WTC11 (cell line): ENCODE measurements at regions not wholly inside any gene's neighbourhood (a gene's known extent, or its start where the extent isn't known, plus 50 kb on each side); places are given as distances from the start of the nearest gene placed in this dataset.

Experiments
- ATAC-seq: fragments of 200-7000 bp; cut with Tn5 transposase; 2 replicates; pipeline ENCODE4 v1.10.0; 2021; ENCODE audit warnings: mild to moderate bottlenecking, moderate library complexity
- CTCF ChIA-PET: fragments of 300-600 bp; sonication (Branson Sonifier 250); formaldehyde crosslinking; loops from one replicate; lab custom pipeline; 2021; ENCODE audit warnings: antibody characterized with exemption; lab: Charles Lee
- POLR2A ChIA-PET: fragments of 350-600 bp; sonication (Branson Sonifier 250); formaldehyde crosslinking; loops from one replicate; lab custom pipeline; 2021; ENCODE audit warnings: antibody characterized with exemption; lab: Charles Lee
- DNase-seq: peaks from one replicate; pipeline ENCODE4 v3.0.0; 2021; ENCODE audit warnings: low spot score
- H3K27ac Mint-ChIP-seq: 2 replicates; pipeline ENCODE4 v1.8.0; 2021; ENCODE audit warnings: mixed read lengths
- H3K27me3 Mint-ChIP-seq: 2 replicates; pipeline ENCODE4 v1.8.0; 2021; ENCODE audit warnings: low read depth, mild to moderate bottlenecking, moderate library complexity, mixed read lengths
- H3K36me3 Mint-ChIP-seq: 2 replicates; pipeline ENCODE4 v1.8.0; 2021; ENCODE audit warnings: mixed read lengths
- H3K4me1 Mint-ChIP-seq: 2 replicates; pipeline ENCODE4 v1.8.0; 2022; ENCODE audit warnings: mixed read lengths
- H3K4me3 Mint-ChIP-seq: 2 replicates; pipeline ENCODE4 v1.8.0; 2021; ENCODE audit warnings: mild to moderate bottlenecking, moderate library complexity, mixed read lengths
- H3K9me3 Mint-ChIP-seq: 2 replicates; pipeline ENCODE4 v1.8.0; 2021; ENCODE audit warnings: mixed read lengths
- E2F1 ChIP-seq: sonication (generic); formaldehyde crosslinking; IDR thresholded peaks from 2 replicates; pipeline ENCODE4 v1.8.0; 2022; ENCODE audit warnings: mild to moderate bottlenecking, missing genetic modification reagents
- ERG ChIP-seq: fragments of 250-450 bp; sonication (Bioruptor Pico); IDR thresholded peaks from 2 replicates; pipeline ENCODE4 v1.8.0; 2021; ENCODE audit warnings: mild to moderate bottlenecking
- ETV6 ChIP-seq: sonication (generic); formaldehyde crosslinking; IDR thresholded peaks from 2 replicates; pipeline ENCODE4 v1.8.1; 2022; ENCODE audit warnings: mild to moderate bottlenecking, missing genetic modification reagents
- JAZF1 ChIP-seq: fragments of 250-450 bp; sonication (Bioruptor Pico); IDR thresholded peaks from 2 replicates; pipeline ENCODE4 v1.9.0; 2021; ENCODE audit warnings: moderate library complexity, mild to moderate bottlenecking, inconsistent platforms
- KAT7 ChIP-seq: sonication (generic); formaldehyde crosslinking; IDR thresholded peaks from 2 replicates; pipeline ENCODE4 v1.8.1; 2023; ENCODE audit warnings: missing genetic modification reagents, mild to moderate bottlenecking, borderline replicate concordance
- MYBL2 ChIP-seq: sonication (generic); formaldehyde crosslinking; IDR thresholded peaks from 2 replicates; pipeline ENCODE4 v1.8.1; 2023; ENCODE audit warnings: mild to moderate bottlenecking, moderate library complexity, missing genetic modification reagents
- RORB ChIP-seq: fragments of 250-450 bp; sonication (Bioruptor Pico); IDR thresholded peaks from 2 replicates; pipeline ENCODE4 v1.9.0; 2021; ENCODE audit warnings: mild to moderate bottlenecking
- SOX15 ChIP-seq: fragments of 250-450 bp; sonication (Bioruptor Pico); IDR thresholded peaks from 2 replicates; pipeline ENCODE4 v1.9.0; 2021; ENCODE audit warnings: mild to moderate bottlenecking
- TCF7 ChIP-seq: sonication (generic); formaldehyde crosslinking; IDR thresholded peaks from 2 replicates; pipeline ENCODE4 v1.8.0; 2022; ENCODE audit warnings: mild to moderate bottlenecking, low read depth, missing genetic modification reagents, moderate library complexity
- TEAD4 ChIP-seq: sonication (generic); formaldehyde crosslinking; IDR thresholded peaks from 2 replicates; pipeline ENCODE4 v1.8.0; 2022; ENCODE audit warnings: mild to moderate bottlenecking, missing genetic modification reagents
- TP53 ChIP-seq: sonication (generic); formaldehyde crosslinking; IDR thresholded peaks from 2 replicates; pipeline ENCODE4 v1.8.1; 2023; ENCODE audit warnings: mild to moderate bottlenecking, missing genetic modification reagents
- ZMAT4 ChIP-seq: fragments of 250-450 bp; sonication (Bioruptor Pico); IDR thresholded peaks from 2 replicates; pipeline ENCODE4 v1.9.0; 2021; ENCODE audit warnings: mild to moderate bottlenecking
- ZNF121 ChIP-seq: sonication (generic); formaldehyde crosslinking; IDR thresholded peaks from 2 replicates; pipeline ENCODE4 v1.8.0; 2023; ENCODE audit warnings: missing genetic modification reagents
- ZNF532 ChIP-seq: fragments of 250-450 bp; sonication (Bioruptor Pico); IDR thresholded peaks from 2 replicates; pipeline ENCODE4 v1.9.0; 2021; ENCODE audit warnings: mild to moderate bottlenecking, borderline replicate concordance
- ZNF671 ChIP-seq: fragments of 250-450 bp; sonication (Bioruptor Pico); IDR thresholded peaks from 2 replicates; pipeline ENCODE4 v1.8.0; 2021; ENCODE audit warnings: mild to moderate bottlenecking
- TF ChIP-seq, protein P1 (sequence below): fragments of 250-450 bp; sonication (Bioruptor Pico); IDR thresholded peaks from 2 replicates; pipeline ENCODE4 v2.1.2; 2022; ENCODE audit warnings: mild to moderate bottlenecking, moderate library complexity
- TF ChIP-seq, protein P2 (sequence below): sonication (generic); formaldehyde crosslinking; IDR thresholded peaks from 2 replicates; pipeline ENCODE4 v1.8.1; 2023; ENCODE audit warnings: mild to moderate bottlenecking, missing genetic modification reagents
- TF ChIP-seq, protein P3 (sequence below): fragments of 250-450 bp; sonication (Bioruptor Pico); conservative IDR thresholded peaks from 2 replicates; pipeline ENCODE4 v1.9.0; 2021; ENCODE audit warnings: mild to moderate bottlenecking
- TF ChIP-seq, protein P4 (sequence below): sonication (generic); formaldehyde crosslinking; IDR thresholded peaks from 2 replicates; pipeline ENCODE4 v1.8.0; 2022; ENCODE audit warnings: mild to moderate bottlenecking, missing genetic modification reagents

DNA sequence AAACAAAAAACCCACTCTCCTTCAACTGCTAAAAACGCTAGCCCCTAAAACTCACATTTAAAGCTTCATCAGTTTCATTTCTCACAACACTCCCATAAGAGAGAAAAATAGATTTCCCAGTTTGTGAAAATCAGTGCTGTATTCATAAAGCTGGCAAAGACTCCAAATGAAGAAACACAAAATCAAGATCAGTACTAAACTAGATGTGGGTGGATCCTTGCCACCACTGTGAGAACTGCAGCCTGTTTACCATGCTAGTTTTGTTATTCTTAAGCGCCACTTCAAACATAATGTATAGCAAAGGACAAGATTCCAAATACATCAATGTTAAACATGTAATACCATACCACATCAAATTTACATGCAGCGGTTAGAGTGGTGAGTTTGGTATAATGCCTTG lies 104.5 kb upstream of the CCDC150 start:
- Mint-ChIP-seq H3K27ac (no peak overlapping the region), H3K36me3 (no peaks in the 10 kb centered on the region), H3K9me3 (0 out of 2 replicates have a peak, but pooled peaks cover 6% of the 10 kb centered on the region), H3K4me1 (peaks cover 10% of the 10 kb centered on the region), H3K27me3 (no peaks in the 10 kb centered on the region), H3K4me3 (no peak overlapping the region)
- DNase-seq (no peak), ATAC-seq (no peak)
- POLR2A ChIA-PET: no interaction called here
- CTCF ChIA-PET: no interaction called here
- TF ChIP-seq ZNF671 (CRISPR knock-in tag): no peak
- TF ChIP-seq, protein P1, sequence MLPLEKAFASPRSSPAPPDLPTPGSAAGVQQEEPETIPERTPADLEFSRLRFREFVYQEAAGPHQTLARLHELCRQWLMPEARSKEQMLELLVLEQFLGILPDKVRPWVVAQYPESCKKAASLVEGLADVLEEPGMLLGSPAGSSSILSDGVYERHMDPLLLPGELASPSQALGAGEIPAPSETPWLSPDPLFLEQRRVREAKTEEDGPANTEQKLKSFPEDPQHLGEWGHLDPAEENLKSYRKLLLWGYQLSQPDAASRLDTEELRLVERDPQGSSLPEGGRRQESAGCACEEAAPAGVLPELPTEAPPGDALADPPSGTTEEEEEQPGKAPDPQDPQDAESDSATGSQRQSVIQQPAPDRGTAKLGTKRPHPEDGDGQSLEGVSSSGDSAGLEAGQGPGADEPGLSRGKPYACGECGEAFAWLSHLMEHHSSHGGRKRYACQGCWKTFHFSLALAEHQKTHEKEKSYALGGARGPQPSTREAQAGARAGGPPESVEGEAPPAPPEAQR (CRISPR knock-in tag): no peak
- TF ChIP-seq MYBL2 (CRISPR knock-in tag): no peak
- TF ChIP-seq, protein P2, sequence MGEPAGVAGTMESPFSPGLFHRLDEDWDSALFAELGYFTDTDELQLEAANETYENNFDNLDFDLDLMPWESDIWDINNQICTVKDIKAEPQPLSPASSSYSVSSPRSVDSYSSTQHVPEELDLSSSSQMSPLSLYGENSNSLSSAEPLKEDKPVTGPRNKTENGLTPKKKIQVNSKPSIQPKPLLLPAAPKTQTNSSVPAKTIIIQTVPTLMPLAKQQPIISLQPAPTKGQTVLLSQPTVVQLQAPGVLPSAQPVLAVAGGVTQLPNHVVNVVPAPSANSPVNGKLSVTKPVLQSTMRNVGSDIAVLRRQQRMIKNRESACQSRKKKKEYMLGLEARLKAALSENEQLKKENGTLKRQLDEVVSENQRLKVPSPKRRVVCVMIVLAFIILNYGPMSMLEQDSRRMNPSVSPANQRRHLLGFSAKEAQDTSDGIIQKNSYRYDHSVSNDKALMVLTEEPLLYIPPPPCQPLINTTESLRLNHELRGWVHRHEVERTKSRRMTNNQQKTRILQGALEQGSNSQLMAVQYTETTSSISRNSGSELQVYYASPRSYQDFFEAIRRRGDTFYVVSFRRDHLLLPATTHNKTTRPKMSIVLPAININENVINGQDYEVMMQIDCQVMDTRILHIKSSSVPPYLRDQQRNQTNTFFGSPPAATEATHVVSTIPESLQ: no peak
- TF ChIP-seq KAT7 (CRISPR knock-in tag): no peak
- no peak for TF ChIP-seq TCF7 (CRISPR knock-in tag)
- TF ChIP-seq, protein P3, sequence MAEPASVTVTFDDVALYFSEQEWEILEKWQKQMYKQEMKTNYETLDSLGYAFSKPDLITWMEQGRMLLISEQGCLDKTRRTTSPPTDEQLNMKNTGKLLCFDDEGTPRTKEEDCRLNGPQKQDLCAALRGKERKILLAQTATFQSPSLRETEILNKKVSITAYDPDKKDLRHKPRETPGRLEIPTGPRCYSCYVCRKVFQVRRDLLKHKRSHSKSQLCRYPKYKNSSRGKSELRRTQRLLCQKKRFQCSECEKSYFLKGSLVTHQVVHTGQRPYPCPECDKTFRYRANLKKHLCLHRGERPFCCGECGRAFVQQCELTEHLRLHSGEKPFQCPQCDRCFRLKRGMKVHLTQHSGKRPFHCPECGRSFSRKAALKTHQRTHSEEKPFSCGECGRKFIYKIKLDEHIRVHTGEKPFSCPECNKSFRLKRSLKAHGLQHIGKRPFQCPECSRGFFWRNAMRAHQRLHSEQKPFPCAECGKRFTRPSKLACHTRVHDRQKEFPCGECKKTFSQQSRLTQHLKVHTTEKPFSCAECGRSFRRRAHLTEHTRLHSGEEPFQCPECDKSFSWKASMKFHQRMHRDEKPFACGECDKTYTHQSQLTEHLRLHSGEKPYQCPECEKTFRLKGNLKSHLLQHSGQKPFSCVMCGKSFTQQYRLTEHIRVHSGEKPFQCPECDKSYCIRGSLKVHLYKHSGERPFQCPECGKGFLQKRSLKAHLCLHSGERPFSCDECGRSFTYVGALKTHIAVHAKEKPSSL (CRISPR knock-in tag): no peak
- TF ChIP-seq, protein P4, sequence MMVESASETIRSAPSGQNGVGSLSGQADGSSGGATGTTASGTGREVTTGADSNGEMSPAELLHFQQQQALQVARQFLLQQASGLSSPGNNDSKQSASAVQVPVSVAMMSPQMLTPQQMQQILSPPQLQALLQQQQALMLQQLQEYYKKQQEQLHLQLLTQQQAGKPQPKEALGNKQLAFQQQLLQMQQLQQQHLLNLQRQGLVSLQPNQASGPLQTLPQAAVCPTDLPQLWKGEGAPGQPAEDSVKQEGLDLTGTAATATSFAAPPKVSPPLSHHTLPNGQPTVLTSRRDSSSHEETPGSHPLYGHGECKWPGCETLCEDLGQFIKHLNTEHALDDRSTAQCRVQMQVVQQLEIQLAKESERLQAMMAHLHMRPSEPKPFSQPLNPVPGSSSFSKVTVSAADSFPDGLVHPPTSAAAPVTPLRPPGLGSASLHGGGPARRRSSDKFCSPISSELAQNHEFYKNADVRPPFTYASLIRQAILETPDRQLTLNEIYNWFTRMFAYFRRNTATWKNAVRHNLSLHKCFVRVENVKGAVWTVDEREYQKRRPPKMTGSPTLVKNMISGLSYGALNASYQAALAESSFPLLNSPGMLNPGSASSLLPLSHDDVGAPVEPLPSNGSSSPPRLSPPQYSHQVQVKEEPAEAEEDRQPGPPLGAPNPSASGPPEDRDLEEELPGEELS (CRISPR knock-in tag): no peak
- no peak for TF ChIP-seq ERG (CRISPR knock-in tag)

DNA sequence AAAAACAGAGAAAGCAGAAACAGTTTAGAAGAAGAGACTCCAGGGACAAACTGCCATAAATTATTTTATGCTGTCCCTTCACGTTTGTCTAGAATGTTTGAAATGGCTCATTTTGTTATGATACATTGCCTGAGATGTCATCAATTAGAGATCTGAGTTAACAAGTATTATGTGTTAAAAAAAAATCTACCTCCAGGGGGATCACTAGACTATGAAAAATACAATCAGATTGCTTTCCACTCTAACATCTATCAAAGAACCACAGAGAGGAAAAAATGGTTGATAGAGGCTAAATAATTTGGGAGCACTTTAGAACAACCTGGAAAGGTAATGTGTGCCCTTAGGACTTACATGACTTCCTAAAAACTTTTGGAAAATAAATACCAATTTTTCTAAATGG lies 103.8 kb upstream of the CCDC150 start:
- no peak for ATAC-seq
- CTCF ChIA-PET: no interaction called here
- H3K9me3 Mint-ChIP-seq: 0 out of 2 replicates have a peak, but pooled peaks cover 6% of the 10 kb centered on the region
- TF ChIP-seq ZMAT4 (CRISPR knock-in tag) (no peak), ZNF532 (CRISPR knock-in tag) (no peak), JAZF1 (CRISPR knock-in tag) (no peak), E2F1 (CRISPR knock-in tag) (no peak), TP53 (CRISPR knock-in tag) (no peak), TEAD4 (CRISPR knock-in tag) (no peak), SOX15 (no peak), ETV6 (CRISPR knock-in tag) (no peak), RORB (no peak), ZNF121 (CRISPR knock-in tag) (no peak)
- TF ChIP-seq, protein P2: no peak

More for the DNA sequence above, 103.8 kb upstream of the CCDC150 start:
- Mint-ChIP-seq H3K4me1 (peaks cover 10% of the 10 kb centered on the region), H3K4me3 (no peak overlapping the region), H3K36me3 (no peaks in the 10 kb centered on the region), H3K27me3 (no peaks in the 10 kb centered on the region), H3K27ac (no peak overlapping the region)
- no peak for DNase-seq
- POLR2A ChIA-PET: no interaction called here
